RWPE1 (cell line): ENCODE measurements at regions not wholly inside any gene's neighbourhood (a gene's known extent, or its start where the extent isn't known, plus 50 kb on each side); places are given as distances from the start of the nearest gene placed in this dataset.
A peak's percentile ranks its signal among the peaks of the same experiment; 100 is the strongest.
"Not testable (repeated sequence)": the region's sequence is repeated elsewhere in the genome, so short reads cannot be mapped to it uniquely, and the experiment has no call there.

ENCODE experiments used
- CTCF ChIA-PET: fragments of 350-600 bp; sonication (Branson Sonifier 250); formaldehyde crosslinking; extraction: SDS; loops from one replicate; lab custom pipeline; 2021; lab: Yijun Ruan, JAX
- POLR2A ChIA-PET: fragments of 400-600 bp; formaldehyde crosslinking; extraction: SDS; loops from one replicate; lab custom pipeline; 2020; ENCODE audit warnings: antibody characterized with exemption; ENCODE audit not compliant: low non-redundant PET; lab: Yijun Ruan, JAX
- DNase-seq: peaks from one replicate; pipeline ENCODE4 v3.0.0; 2012; ENCODE audit warnings: low spot score
- H3K27ac ChIP-seq: fragments of 450-650 bp; 2 replicates; pipeline ENCODE4 v1.5.1; 2017
- CTCF ChIP-seq: fragments of 450-650 bp; conservative IDR thresholded peaks from 2 replicates; pipeline ENCODE4 v1.5.1; 2017; ENCODE audit warnings: low read depth, mild to moderate bottlenecking

GRCh38 chr13:85137516-85137915, 661.7 kb downstream of the SLITRK6 start:
- TF ChIP-seq CTCF = no peak
- ChIA-PET POLR2A (no interaction called here), CTCF (interaction anchor here (0.8 to 1.0 kb wide), 2 partner anchors 20 to 48 kb away, joined by 3 to 5 read pairs; no protein-coding TSS in a partner anchor)
- no peak overlapping the region for H3K27ac ChIP-seq
- no peak for DNase-seq

- ChIA-PET CTCF (no interaction called here), POLR2A (no interaction called here)
- no peak for TF ChIP-seq CTCF
- H3K27ac ChIP-seq = no peak overlapping the region
- DNase-seq = no peak
Measured at GRCh38 chr13:85132986-85133385, 666.2 kb downstream of the SLITRK6 start.

- DNase-seq, POLR2A ChIA-PET, CTCF ChIA-PET, H3K27ac ChIP-seq: not testable (repeated sequence)
Measured at GRCh38 chr13:85123501-85123900, 675.7 kb downstream of the SLITRK6 start.

GRCh38 chr13:85108356-85108755, 690.9 kb downstream of the SLITRK6 start:
- DNase-seq = peak; percentile 29
- TF ChIP-seq CTCF = no peak
- H3K27ac ChIP-seq = peak overlapping the region; percentile 67
- ChIA-PET POLR2A (no interaction called here), CTCF (no interaction called here)

GRCh38 chr13:85099245-85099644, 700.0 kb downstream of the SLITRK6 start:
- TF ChIP-seq CTCF = no peak
- ChIA-PET CTCF (no interaction called here), POLR2A (no interaction called here)
- no peak overlapping the region for H3K27ac ChIP-seq
- DNase-seq = no peak

GRCh38 chr13:85095418-85096272, 703.6 kb downstream of the SLITRK6 start:
- H3K27ac ChIP-seq = no peak overlapping the region
- CTCF ChIA-PET = no interaction called here
- DNase-seq = no peak
- TF ChIP-seq CTCF = no peak
- POLR2A ChIA-PET = no interaction called here

- ChIA-PET POLR2A (no interaction called here), CTCF (no interaction called here)
- TF ChIP-seq CTCF = no peak
- H3K27ac ChIP-seq = no peak overlapping the region; the same call in 1 of the 2 replicates
- peak; percentile 24 for DNase-seq
Measured at GRCh38 chr13:85093808-85094207, 705.4 kb downstream of the SLITRK6 start.
